CD4-positive, CD25-positive, alpha-beta regulatory T cell (primary cell): ENCODE measurements at regions not wholly inside any gene's neighbourhood (a gene's known extent, or its start where the extent isn't known, plus 50 kb on each side); places are given as distances from the start of the nearest gene placed in this dataset.

Experiments
- ATAC-seq, 2 donors: fragments of 150-1000 bp; cut with Tn5 transposase; one replicate each; pipeline ENCODE4 v1.10.0; 2021; ENCODE audit warnings: low read depth in 2 of 2, moderate number of reproducible peaks in 2 of 2, moderate library complexity in 1 of 2
- DNase-seq, 3 donors: peaks; one replicate each; pipeline versions ENCODE4 v3.0.0 to v3.0.0-alpha.2; 2012 to 2022; ENCODE audit warnings: mixed read lengths in 1 of 3
- H3K27ac ChIP-seq: one replicate; pipeline ENCODE4 v1.7.0; 2013; ENCODE audit warnings: mild to moderate bottlenecking, low read length; ENCODE audit not compliant: insufficient read depth, poor library complexity, severe bottlenecking
- H3K27me3 ChIP-seq: one replicate; pipeline ENCODE4 v1.7.0; 2013; ENCODE audit warnings: low read length; ENCODE audit not compliant: control insufficient read depth, insufficient read depth
- H3K36me3 ChIP-seq: one replicate; pipeline ENCODE4 v1.7.0; 2013; ENCODE audit warnings: mild to moderate bottlenecking, low read length, moderate library complexity; ENCODE audit not compliant: control insufficient read depth, insufficient read depth
- H3K4me1 ChIP-seq: 2 replicates; pipeline ENCODE4 v1.7.0; 2013; ENCODE audit warnings: mild to moderate bottlenecking, low read length; ENCODE audit not compliant: insufficient read depth, control insufficient read depth, poor library complexity, severe bottlenecking
- H3K4me3 ChIP-seq: one replicate; pipeline ENCODE4 v1.7.0; 2013; ENCODE audit warnings: low read depth, mild to moderate bottlenecking, low read length, moderate library complexity
- H3K9me3 ChIP-seq, 2 experiments: 1 replicate in 1 of 2; 2 replicates in 1 of 2; pipeline ENCODE4 v1.7.0; 2013; ENCODE audit warnings: low read length in 2 of 2, mild to moderate bottlenecking in 1 of 2, moderate library complexity in 1 of 2; ENCODE audit not compliant: control insufficient read depth in 2 of 2
- H3K27ac Mint-ChIP-seq, 3 donors: one replicate each; pipeline ENCODE4 v1.8.0; 2020 to 2022; ENCODE audit warnings: mild to moderate bottlenecking in 3 of 3, mixed read lengths in 3 of 3, moderate library complexity in 2 of 3
- H3K27me3 Mint-ChIP-seq: one replicate; pipeline ENCODE4 v1.8.0; 2022; ENCODE audit warnings: mild to moderate bottlenecking, mixed read lengths
- H3K36me3 Mint-ChIP-seq: one replicate; pipeline ENCODE4 v1.8.0; 2020; ENCODE audit warnings: mixed read lengths
- H3K4me1 Mint-ChIP-seq, 4 donors: one replicate each; pipeline ENCODE4 v1.8.0; 2020 to 2022; ENCODE audit warnings: mixed read lengths in 4 of 4, mild to moderate bottlenecking in 1 of 4
- H3K4me3 Mint-ChIP-seq, 4 donors: one replicate each; pipeline ENCODE4 v1.8.0; 2020 to 2022; ENCODE audit warnings: mild to moderate bottlenecking in 4 of 4, mixed read lengths in 4 of 4, moderate library complexity in 3 of 4
- H3K9me3 Mint-ChIP-seq, 7 donors: one replicate each; pipeline ENCODE4 v1.8.0; 2020 to 2022; ENCODE audit warnings: mixed read lengths in 7 of 7, mild to moderate bottlenecking in 3 of 7, moderate library complexity in 2 of 7

DNA sequence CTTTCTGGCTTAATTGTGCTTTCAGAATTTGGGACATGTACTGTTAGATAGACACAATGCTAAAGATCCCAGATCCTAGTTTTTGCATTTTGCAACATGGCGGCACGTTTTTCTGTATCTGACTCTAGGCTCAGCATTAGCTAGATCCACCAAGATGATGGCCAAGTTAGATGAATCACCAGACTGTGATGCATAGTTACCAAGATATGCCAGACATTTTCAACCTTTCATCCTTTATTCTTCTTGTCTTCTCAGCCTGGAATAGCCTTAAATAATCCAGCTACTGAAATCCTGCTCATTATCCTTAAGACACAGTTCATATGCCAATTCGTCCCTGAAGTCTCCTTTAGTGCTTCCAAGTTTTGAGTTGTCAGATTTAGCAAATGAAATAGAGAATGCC, 144.9 kb upstream of the CRY1 start:
- no peaks in the 10 kb centered on the region for H3K36me3 ChIP-seq
- Mint-ChIP-seq H3K27me3 (peaks cover 21% of the 10 kb centered on the region), H3K36me3 (no peaks in the 10 kb centered on the region), H3K4me3 (no peak overlapping the region), H3K4me1 (peaks cover 0 to 4% (median 1%) of the 10 kb centered on the region in 4 donors), H3K27ac (no peak overlapping the region), H3K9me3 (peaks cover 0 to 3% (median 0%) of the 10 kb centered on the region in 7 donors)
- no peaks in the 10 kb centered on the region for H3K9me3 ChIP-seq
- H3K27ac ChIP-seq, result no peak overlapping the region
- peaks cover 15% of the 10 kb centered on the region for H3K27me3 ChIP-seq
- no peaks in the 10 kb centered on the region for H3K4me1 ChIP-seq
- DNase-seq (no peak), ATAC-seq (no peak)
- no peak overlapping the region for H3K4me3 ChIP-seq

DNA sequence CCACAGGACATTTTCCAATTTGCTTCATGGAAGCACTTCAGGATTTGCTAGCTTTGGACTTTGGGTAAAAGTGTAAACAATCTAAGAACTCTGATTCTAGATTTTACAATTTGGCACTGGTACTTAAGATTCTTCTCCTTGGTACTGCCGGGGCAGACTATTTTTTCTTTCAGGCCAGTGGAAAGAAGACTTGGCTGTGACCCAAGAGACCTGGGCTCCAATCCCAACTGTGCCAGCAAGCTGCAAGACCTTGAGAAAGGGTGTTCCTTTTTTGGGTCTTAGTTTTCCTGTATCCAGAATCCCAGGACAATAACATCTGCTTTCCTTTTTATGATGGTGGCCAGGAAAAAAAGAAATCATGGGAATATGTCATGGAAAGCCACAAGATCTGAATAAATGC, 148.1 kb upstream of the CRY1 start:
- no peaks in the 10 kb centered on the region for H3K36me3 Mint-ChIP-seq
- Histone ChIP-seq H3K4me1 (no peaks in the 10 kb centered on the region), H3K9me3 (no peaks in the 10 kb centered on the region), H3K27me3 (peaks cover 14% of the 10 kb centered on the region), H3K4me3 (no peak overlapping the region), H3K36me3 (no peaks in the 10 kb centered on the region), H3K27ac (no peak overlapping the region)
- DNase-seq, result no peak
- H3K4me1 Mint-ChIP-seq, result peaks cover 0 to 4% (median 1%) of the 10 kb centered on the region in 4 donors
- peaks cover 14% of the 10 kb centered on the region for H3K27me3 Mint-ChIP-seq
- H3K27ac Mint-ChIP-seq, result no peak overlapping the region
- no peak for ATAC-seq
- H3K9me3 Mint-ChIP-seq, result peaks cover 0 to 3% (median 0%) of the 10 kb centered on the region in 7 donors
- no peak overlapping the region for H3K4me3 Mint-ChIP-seq

DNA sequence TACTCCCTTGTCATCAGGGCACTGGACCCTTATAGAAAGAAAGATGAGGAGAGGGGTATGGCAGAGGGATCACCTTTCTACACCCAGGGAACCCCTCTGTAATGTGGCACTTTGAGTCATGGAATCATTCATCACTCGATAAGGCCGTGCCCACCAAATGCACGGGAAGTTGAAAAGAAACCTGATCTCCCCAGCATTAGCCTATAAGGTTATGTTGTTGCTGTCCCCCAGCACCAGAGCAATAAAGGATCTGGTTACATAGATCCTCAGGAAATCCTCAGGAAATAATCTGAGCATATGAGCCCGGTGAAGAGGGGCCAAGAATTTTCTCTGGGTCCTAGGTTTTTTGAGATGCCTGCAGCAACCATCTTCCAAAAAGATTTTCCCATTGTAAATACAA, 148.8 kb upstream of the CRY1 start:
- H3K27ac ChIP-seq, result no peak overlapping the region

DNA sequence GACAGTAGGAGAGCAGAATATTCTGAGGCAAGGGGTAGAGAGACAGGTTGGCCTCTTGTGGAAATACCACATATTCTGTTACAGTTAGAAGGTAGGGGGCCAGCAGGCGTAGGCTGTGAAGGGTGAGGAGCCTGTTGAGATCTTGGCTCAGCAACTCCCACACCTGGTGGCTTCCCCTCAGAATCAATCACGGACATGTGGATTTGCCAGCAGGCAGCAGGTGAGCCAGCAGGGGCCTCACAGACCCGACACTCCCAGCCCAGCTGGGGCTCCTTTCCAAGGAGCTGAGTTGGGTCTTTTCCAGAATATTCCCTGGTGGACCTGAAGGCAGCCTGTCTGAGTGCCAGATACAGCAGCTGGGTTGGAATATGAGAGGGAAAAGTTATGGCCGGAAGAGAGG, 150.0 kb upstream of the CRY1 start:
- Mint-ChIP-seq H3K4me1 (no peaks in the 10 kb centered on the region), H3K27me3 (peaks cover 14% of the 10 kb centered on the region), H3K9me3 (peaks cover 0 to 3% (median 0%) of the 10 kb centered on the region in 7 donors), H3K36me3 (no peaks in the 10 kb centered on the region), H3K27ac (peak overlapping the region in 1 of 3 donors; percentile 10), H3K4me3 (no peak overlapping the region)
- no peaks in the 10 kb centered on the region for H3K9me3 ChIP-seq
- H3K4me3 ChIP-seq, result no peak overlapping the region
- DNase-seq (no peak), ATAC-seq (no peak)
- peaks cover 11% of the 10 kb centered on the region for H3K27me3 ChIP-seq
- H3K27ac ChIP-seq, result no peak overlapping the region
- no peaks in the 10 kb centered on the region for H3K36me3 ChIP-seq
- H3K4me1 ChIP-seq, result no peaks in the 10 kb centered on the region

More for the DNA sequence above, 148.8 kb upstream of the CRY1 start:
- Histone ChIP-seq H3K27me3 (peaks cover 11% of the 10 kb centered on the region), H3K4me1 (no peaks in the 10 kb centered on the region), H3K4me3 (no peak overlapping the region), H3K9me3 (no peaks in the 10 kb centered on the region), H3K36me3 (no peaks in the 10 kb centered on the region)
- H3K36me3 Mint-ChIP-seq, result no peaks in the 10 kb centered on the region
- H3K9me3 Mint-ChIP-seq, result peaks cover 0 to 3% (median 0%) of the 10 kb centered on the region in 7 donors
- H3K4me3 Mint-ChIP-seq, result no peak overlapping the region
- H3K27me3 Mint-ChIP-seq, result peaks cover 14% of the 10 kb centered on the region
- DNase-seq (no peak), ATAC-seq (no peak)
- no peaks in the 10 kb centered on the region for H3K4me1 Mint-ChIP-seq
- H3K27ac Mint-ChIP-seq, result no peak overlapping the region

DNA sequence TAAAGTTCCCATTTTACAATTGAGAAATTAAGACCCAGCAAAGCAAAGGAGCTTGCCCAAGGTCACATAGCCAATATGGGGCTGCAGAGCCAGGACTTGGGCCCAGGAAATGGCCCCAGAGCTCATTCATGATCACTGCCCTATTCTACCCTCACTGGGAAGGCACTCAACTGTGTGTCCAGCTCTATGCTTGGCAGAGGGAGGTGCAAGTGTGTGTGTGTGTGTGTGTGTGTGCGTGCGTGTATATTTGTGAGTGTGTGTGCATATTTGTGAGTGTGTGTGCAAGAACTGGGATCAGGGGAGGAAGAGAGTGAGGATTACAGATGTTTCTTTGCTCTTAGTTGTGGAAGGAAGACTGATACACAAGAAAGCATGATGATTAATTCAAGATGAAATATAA, 151.2 kb upstream of the CRY1 start:
- Mint-ChIP-seq H3K27ac (no peak overlapping the region), H3K9me3 (peaks cover 0 to 3% (median 0%) of the 10 kb centered on the region in 7 donors), H3K36me3 (no peaks in the 10 kb centered on the region), H3K4me1 (no peaks in the 10 kb centered on the region), H3K27me3 (peaks cover 14% of the 10 kb centered on the region), H3K4me3 (no peak overlapping the region)
- Histone ChIP-seq H3K27ac (no peak overlapping the region), H3K4me1 (no peaks in the 10 kb centered on the region), H3K36me3 (no peaks in the 10 kb centered on the region), H3K9me3 (no peaks in the 10 kb centered on the region), H3K4me3 (no peak overlapping the region), H3K27me3 (peaks cover 11% of the 10 kb centered on the region)
- ATAC-seq (no peak), DNase-seq (no peak)

DNA sequence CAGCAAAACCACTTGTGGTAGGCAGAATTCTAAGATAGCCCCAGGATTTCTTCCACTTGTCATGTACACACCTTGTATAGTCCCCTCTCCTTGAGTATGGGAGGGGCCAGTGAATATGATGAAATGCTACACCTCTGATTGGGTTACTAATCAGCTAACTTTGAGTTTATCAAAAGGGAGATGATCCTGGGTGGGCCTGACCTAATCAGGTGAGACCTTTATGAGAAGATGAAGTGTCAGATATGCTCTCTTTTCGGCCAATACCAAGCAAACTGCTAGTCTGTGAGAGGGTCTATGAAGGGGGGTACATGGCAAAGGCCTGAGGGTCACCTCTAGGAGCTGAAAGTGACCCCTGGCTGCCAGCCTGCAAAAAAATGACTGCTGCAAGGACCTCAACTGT, 154.3 kb upstream of the CRY1 start:
- no peaks in the 10 kb centered on the region for H3K4me1 ChIP-seq
- no peaks in the 10 kb centered on the region for H3K36me3 Mint-ChIP-seq
- H3K27ac ChIP-seq, result no peak overlapping the region
- no peaks in the 10 kb centered on the region for H3K9me3 ChIP-seq
- DNase-seq, result no peak
- peaks cover 6% of the 10 kb centered on the region for H3K27me3 ChIP-seq
- H3K4me3 Mint-ChIP-seq, result no peak overlapping the region
- H3K4me1 Mint-ChIP-seq, result no peaks in the 10 kb centered on the region
- no peak overlapping the region for H3K4me3 ChIP-seq
- peaks cover 8% of the 10 kb centered on the region for H3K27me3 Mint-ChIP-seq
- H3K9me3 Mint-ChIP-seq, result peaks cover 0 to 4% (median 0%) of the 10 kb centered on the region in 7 donors
- no peak overlapping the region for H3K27ac Mint-ChIP-seq
- no peaks in the 10 kb centered on the region for H3K36me3 ChIP-seq
- no peak for ATAC-seq

DNA sequence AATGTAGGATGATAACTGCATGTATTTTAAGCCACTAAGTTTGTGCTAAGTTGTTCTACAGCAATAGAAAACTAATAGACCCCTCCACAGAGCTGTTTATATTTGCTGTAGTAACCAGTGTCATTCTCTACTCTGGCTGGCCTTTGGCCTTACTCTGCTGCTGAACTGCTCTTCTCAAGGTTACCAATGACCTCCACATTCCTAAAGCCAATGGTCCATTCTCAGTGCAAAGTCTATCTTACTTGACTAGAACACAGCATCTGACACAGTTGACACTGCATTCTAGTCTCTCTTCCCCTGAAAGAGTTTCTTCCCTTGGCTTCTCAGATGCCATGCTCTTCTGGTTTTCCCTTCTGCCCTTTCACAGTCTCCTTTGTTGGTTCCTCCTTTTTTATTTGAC, 154.8 kb upstream of the CRY1 start:
- no peaks in the 10 kb centered on the region for H3K4me1 Mint-ChIP-seq
- H3K36me3 Mint-ChIP-seq, result no peaks in the 10 kb centered on the region
- H3K27me3 ChIP-seq, result peaks cover 6% of the 10 kb centered on the region
- H3K27ac ChIP-seq, result no peak overlapping the region
- no peak overlapping the region for H3K27ac Mint-ChIP-seq
- no peaks in the 10 kb centered on the region for H3K9me3 ChIP-seq
- peaks cover 0 to 4% (median 0%) of the 10 kb centered on the region in 7 donors for H3K9me3 Mint-ChIP-seq
- DNase-seq (no peak), ATAC-seq (no peak)
- H3K4me3 Mint-ChIP-seq, result no peak overlapping the region
- H3K4me1 ChIP-seq, result no peaks in the 10 kb centered on the region
- peaks cover 10% of the 10 kb centered on the region for H3K27me3 Mint-ChIP-seq
- H3K4me3 ChIP-seq, result no peak overlapping the region
- H3K36me3 ChIP-seq, result no peaks in the 10 kb centered on the region

DNA sequence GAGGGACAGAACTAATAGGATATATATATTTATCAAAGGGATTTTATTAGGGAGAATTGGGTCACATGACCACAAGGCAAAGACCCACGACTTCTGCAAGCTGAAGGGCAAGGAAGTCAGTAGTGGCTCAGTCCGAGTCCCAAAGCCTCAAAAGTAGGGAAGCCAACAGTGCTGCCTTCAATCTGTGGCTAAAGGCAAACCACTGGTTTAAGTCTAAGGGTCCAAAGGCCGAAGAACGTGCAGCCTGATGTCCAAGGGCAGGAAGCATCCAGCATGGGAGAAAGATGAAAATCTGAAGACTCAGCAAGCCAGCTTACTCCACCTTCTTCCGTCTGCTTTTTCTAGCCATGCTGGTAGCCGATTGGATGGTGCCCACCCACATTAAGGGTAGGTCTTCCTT, 157.9 kb upstream of the CRY1 start:
- H3K27me3 ChIP-seq, result peaks cover 4% of the 10 kb centered on the region
- ATAC-seq (no peak), DNase-seq (no peak)
- no peaks in the 10 kb centered on the region for H3K9me3 ChIP-seq
- Mint-ChIP-seq H3K27me3 (peaks cover 4% of the 10 kb centered on the region), H3K4me1 (no peaks in the 10 kb centered on the region), H3K9me3 (peaks cover 0 to 5% (median 0%) of the 10 kb centered on the region in 7 donors), H3K4me3 (no peak overlapping the region), H3K36me3 (no peaks in the 10 kb centered on the region), H3K27ac (no peak overlapping the region)
- no peak overlapping the region for H3K4me3 ChIP-seq
- no peaks in the 10 kb centered on the region for H3K4me1 ChIP-seq
- no peak overlapping the region for H3K27ac ChIP-seq
- H3K36me3 ChIP-seq, result no peaks in the 10 kb centered on the region
